ENCODE measurements at regions not wholly inside any gene's neighbourhood (a gene's known extent, or its start where the extent isn't known, plus 50 kb on each side); places are given as distances from the start of the nearest gene placed in this dataset.

DNA sequence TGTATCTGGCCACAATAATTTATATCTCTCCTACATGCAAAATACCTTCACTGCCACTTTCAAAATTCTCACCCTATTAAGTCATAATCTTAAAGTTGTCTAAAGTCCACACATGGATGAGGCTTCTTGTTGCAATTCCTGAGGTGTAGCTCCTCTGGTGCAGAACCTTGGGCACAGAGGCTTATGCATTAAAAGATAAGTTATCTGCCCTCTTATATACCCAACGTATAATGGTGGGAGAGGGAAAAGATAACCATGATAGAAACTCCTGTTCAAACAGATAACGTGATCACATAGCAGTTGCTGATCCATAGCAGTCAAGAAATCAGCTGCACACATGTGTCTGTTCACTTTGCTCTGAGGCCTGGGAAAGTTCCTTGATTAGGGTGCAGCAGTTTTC lies 1767.0 kb downstream of the MAT2B start:
- DNase-seq (ENCODE audit: extremely low read depth, low read depth): no peak
- TF ChIP-seq, protein P1, sequence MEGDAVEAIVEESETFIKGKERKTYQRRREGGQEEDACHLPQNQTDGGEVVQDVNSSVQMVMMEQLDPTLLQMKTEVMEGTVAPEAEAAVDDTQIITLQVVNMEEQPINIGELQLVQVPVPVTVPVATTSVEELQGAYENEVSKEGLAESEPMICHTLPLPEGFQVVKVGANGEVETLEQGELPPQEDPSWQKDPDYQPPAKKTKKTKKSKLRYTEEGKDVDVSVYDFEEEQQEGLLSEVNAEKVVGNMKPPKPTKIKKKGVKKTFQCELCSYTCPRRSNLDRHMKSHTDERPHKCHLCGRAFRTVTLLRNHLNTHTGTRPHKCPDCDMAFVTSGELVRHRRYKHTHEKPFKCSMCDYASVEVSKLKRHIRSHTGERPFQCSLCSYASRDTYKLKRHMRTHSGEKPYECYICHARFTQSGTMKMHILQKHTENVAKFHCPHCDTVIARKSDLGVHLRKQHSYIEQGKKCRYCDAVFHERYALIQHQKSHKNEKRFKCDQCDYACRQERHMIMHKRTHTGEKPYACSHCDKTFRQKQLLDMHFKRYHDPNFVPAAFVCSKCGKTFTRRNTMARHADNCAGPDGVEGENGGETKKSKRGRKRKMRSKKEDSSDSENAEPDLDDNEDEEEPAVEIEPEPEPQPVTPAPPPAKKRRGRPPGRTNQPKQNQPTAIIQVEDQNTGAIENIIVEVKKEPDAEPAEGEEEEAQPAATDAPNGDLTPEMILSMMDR (IDR thresholded peaks at IDR 0.05; ENCODE audit: low read depth, low read length, missing control alignments): no peak
- H3K4me3 ChIP-seq (replicated peaks; ENCODE audit: low read depth, low read length): no peak overlapping the region

DNA sequence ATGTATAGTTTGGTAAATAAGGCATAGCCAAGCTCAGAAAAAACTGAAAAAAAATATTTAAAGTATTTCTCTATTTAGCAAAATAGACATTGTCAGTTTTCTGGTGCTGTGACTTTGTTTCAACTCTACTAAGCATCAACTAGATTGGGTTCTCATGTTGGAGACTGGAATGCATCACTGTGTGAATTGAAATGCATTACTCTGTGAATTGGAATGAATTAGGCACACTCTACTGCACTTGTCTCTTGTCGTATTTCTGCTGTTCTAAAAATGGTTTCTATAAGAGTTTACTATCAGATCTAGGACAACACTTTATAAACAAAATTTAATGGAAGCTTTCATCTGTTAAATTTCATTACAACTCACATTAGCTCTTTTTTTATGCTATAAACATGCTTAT lies 1772.2 kb downstream of the MAT2B start:
- DNase-seq (ENCODE audit: extremely low read depth, low read depth): no peak
- no peak overlapping the region for H3K4me3 ChIP-seq (replicated peaks; ENCODE audit: low read depth, low read length)
- TF ChIP-seq, protein P1 (IDR thresholded peaks at IDR 0.05; ENCODE audit: low read depth, low read length, missing control alignments): no peak

DNA sequence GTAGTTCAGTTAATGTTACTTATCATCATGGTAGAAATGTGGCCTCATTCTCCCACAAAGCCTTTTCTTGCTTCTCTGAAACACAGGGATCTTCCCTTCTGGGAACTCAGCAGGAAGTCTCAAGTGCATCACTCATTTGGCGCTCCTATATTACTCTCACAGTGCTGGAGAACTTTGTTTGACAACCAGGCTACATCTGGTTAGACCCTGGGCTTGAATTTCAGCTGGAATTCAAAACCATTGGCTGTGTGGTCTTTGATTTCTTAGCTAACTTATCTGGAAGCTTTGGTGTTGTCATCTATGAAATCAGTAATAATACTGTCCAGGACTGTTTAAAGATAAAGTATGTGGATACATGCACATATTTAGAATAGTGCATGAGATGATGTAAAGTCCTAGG lies 1777.1 kb downstream of the MAT2B start:
- DNase-seq (ENCODE audit: extremely low read depth, low read depth): no peak
- no peak overlapping the region for H3K4me3 ChIP-seq (replicated peaks; ENCODE audit: low read depth, low read length)
- TF ChIP-seq, protein P1 (IDR thresholded peaks at IDR 0.05; ENCODE audit: low read depth, low read length, missing control alignments): no peak

DNA sequence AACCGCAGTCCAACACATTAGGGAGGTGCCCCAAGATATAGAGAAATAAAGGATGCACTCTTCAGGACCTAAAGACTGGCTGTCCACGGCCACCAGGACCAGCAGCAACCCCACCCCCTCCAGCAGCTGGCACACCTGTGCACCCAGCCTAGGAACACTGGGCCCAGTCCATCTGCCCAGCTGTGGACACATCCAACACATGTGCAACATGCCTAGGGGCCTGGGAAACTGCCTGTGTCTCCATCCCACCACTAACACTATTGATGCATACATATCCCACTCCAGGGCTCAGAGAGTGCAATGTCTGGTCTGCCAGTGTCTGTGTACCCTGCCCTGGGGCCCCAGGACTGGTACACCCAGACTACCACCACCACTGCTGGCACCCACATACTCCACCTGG lies 1781.3 kb downstream of the MAT2B start:
- no peak overlapping the region for H3K4me3 ChIP-seq (replicated peaks; ENCODE audit: low read depth, low read length)
- TF ChIP-seq, protein P1 (IDR thresholded peaks at IDR 0.05; ENCODE audit: low read depth, low read length, missing control alignments): no peak
- DNase-seq (ENCODE audit: extremely low read depth, low read depth): no peak

DNA sequence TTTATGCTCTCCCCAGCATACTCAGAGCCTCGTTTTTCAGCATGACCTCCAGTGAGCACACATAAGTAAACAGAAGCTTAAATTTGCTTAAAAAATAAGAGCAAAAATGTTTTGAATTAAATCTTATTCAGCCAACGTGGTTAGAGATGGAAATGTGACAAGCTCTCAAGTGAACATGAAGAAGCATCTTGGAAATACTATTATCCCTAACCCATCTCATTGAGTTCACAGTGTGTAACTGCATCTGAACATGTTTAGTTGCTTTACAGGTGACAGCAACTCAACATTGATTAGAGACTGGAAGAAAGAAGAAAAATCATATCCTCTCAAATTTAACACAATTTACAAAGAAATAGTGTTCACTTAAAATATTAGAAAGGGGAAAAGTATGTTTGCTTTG lies 1785.1 kb downstream of the MAT2B start:
- TF ChIP-seq, protein P1 (IDR thresholded peaks at IDR 0.05; ENCODE audit: low read depth, low read length, missing control alignments): no peak
- DNase-seq (ENCODE audit: extremely low read depth, low read depth): no peak

DNA sequence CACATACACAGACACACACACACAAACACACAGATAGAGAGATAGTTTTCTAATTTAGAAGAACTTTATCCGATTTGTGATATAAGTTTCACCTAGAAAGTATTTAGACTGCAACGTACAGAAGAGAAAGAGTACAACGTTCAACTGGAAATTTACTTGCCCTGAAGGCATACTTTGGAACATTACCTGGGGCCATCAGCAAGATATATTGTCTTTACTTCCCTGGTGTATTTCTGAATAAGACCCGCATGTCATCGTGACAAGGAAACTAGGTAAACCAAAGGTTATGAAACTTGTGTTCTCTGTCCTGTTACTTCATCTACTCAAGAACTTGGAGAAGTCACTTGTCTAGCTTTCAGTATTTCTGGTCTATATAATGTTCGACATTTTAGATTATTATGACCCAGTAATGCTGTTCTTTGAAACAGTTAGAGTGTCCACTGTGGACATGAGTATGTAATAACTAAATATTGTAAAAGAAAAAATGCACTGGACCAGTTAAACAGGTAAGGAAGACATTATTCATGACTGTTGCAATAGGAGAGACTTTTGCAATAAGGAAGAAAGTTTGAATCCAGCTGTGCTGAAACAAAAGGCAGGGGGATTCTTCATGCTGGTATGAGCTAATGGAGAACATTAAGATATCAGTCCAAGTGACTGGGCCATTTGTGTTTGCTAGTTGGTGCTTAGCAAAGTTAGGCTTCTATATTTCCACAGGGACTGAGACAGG lies 1791.1 kb downstream of the MAT2B start:
- DNase-seq (ENCODE audit: extremely low read depth, low read depth): no peak
- TF ChIP-seq, protein P1 (IDR thresholded peaks at IDR 0.05; ENCODE audit: low read depth, low read length, missing control alignments): no peak

More for the DNA sequence above, 1785.1 kb downstream of the MAT2B start:
- no peak overlapping the region for H3K4me3 ChIP-seq (replicated peaks; ENCODE audit: low read depth, low read length)

More for the DNA sequence above, 1791.1 kb downstream of the MAT2B start:
- no peak overlapping the region for H3K4me3 ChIP-seq (replicated peaks; ENCODE audit: low read depth, low read length)
